ENCODE measurements at regions not wholly inside any gene's neighbourhood (a gene's known extent, or its start where the extent isn't known, plus 50 kb on each side); places are given as distances from the start of the nearest gene placed in this dataset.

- peak; percentile 73 to 82 for ATAC-seq
Observed at GRCh38 chr20:51122931-51123658, 100.2 kb upstream of the KCNG1 start.

- no peak for ATAC-seq
Observed at GRCh38 chr20:51121901-51122412, 99.0 kb upstream of the KCNG1 start.

- ATAC-seq = no peak
Observed at GRCh38 chr20:51121272-51121671, 98.4 kb upstream of the KCNG1 start.

GRCh38 chr20:51120868-51121267 lies 98.0 kb upstream of the KCNG1 start:
- ATAC-seq = no peak

GRCh38 chr20:51120438-51120837 lies 97.5 kb upstream of the KCNG1 start:
- ATAC-seq = no peak

GRCh38 chr20:51119914-51120313 lies 97.0 kb upstream of the KCNG1 start:
- ATAC-seq = no peak

- no peak for ATAC-seq
Observed at GRCh38 chr20:51118985-51119527, 96.1 kb upstream of the KCNG1 start.

GRCh38 chr20:51118216-51118615 lies 95.3 kb upstream of the KCNG1 start:
- no peak for ATAC-seq

GRCh38 chr20:51116765-51117686 lies 94.1 kb upstream of the KCNG1 start:
- no peak for ATAC-seq

GRCh38 chr20:51111290-51111689 lies 88.4 kb upstream of the KCNG1 start:
- no peak for ATAC-seq

GRCh38 chr20:51108638-51109363 lies 85.9 kb upstream of the KCNG1 start:
- no peak for ATAC-seq

- no peak for ATAC-seq
Observed at GRCh38 chr20:51106011-51106410, 83.1 kb upstream of the KCNG1 start.

- no peak for ATAC-seq
Observed at GRCh38 chr20:51104960-51105920, 82.3 kb upstream of the KCNG1 start.

- no peak for ATAC-seq
Observed at GRCh38 chr20:51100617-51101016, 77.7 kb upstream of the KCNG1 start.

GRCh38 chr20:51098284-51098810 lies 75.4 kb upstream of the KCNG1 start:
- no peak for ATAC-seq

GRCh38 chr20:51097351-51098120 lies 74.6 kb upstream of the KCNG1 start:
- no peak for ATAC-seq

GRCh38 chr20:51096582-51097267 lies 73.8 kb upstream of the KCNG1 start:
- no peak for ATAC-seq

GRCh38 chr20:51095633-51096521 lies 73.0 kb upstream of the KCNG1 start:
- ATAC-seq = no peak

GRCh38 chr20:51094221-51094620 lies 71.3 kb upstream of the KCNG1 start:
- no peak for ATAC-seq

All from activated CD4-positive, CD25-positive, alpha-beta regulatory T cell treated with anti-CD3 and anti-CD28 coated beads, Interleukin-2, amount 50 U/mL, for 24 hours (primary cell).